Kidney (tissue), 13 donors: ENCODE measurements at regions not wholly inside any gene's neighbourhood (a gene's known extent, or its start where the extent isn't known, plus 50 kb on each side); places are given as distances from the start of the nearest gene placed in this dataset.

Experiments used
- DNase-seq, 5 donors: peaks; one replicate each; pipeline ENCODE4 v3.0.0-alpha.2; 2013 to 2020
- FAIRE-seq: peaks from 2 replicates; lab custom pipeline; 2012; peaks lifted over from hg19 to GRCh38; lab: Jason Lieb, UNC
- H3K27ac ChIP-seq, 2 donors: one replicate each; pipeline ENCODE4 v1.7.0; 2013; ENCODE audit warnings: low read depth in 2 of 2, low read length in 2 of 2, inconsistent platforms in 1 of 2
- H3K27me3 ChIP-seq: one replicate; pipeline ENCODE4 v1.7.1; 2013; ENCODE audit warnings: low read length, inconsistent platforms; ENCODE audit not compliant: control insufficient read depth, insufficient read depth
- H3K36me3 ChIP-seq, 3 donors: one replicate each; pipeline versions ENCODE4 v1.7.0 to v1.7.1; 2013; ENCODE audit warnings: low read length in 3 of 3, control low read depth in 1 of 3, inconsistent platforms in 1 of 3; ENCODE audit not compliant: insufficient read depth in 3 of 3, control insufficient read depth in 2 of 3
- H3K4me1 ChIP-seq, 3 donors: one replicate each; pipeline versions ENCODE4 v1.7.0 to v1.7.1; 2013; ENCODE audit warnings: low read length in 3 of 3, inconsistent platforms in 1 of 3, low read depth in 1 of 3; ENCODE audit not compliant: control insufficient read depth in 2 of 3, insufficient read depth in 2 of 3
- H3K4me3 ChIP-seq, 3 donors: one replicate each; pipeline versions ENCODE4 v1.7.0 to v1.8.1; 2013; ENCODE audit warnings: low read length in 3 of 3, control low read depth in 1 of 3, inconsistent platforms in 1 of 3
- H3K9ac ChIP-seq, 3 donors: one replicate each; pipeline versions ENCODE4 v1.7.0 to v1.7.1; 2013; ENCODE audit warnings: low read length in 3 of 3, control low read depth in 1 of 3, inconsistent platforms in 1 of 3
- H3K9me3 ChIP-seq, 3 donors: one replicate each; pipeline versions ENCODE4 v1.7.0 to v1.7.1; 2013; ENCODE audit warnings: low read length in 3 of 3, control low read depth in 1 of 3, inconsistent platforms in 1 of 3; ENCODE audit not compliant: control insufficient read depth in 2 of 3, insufficient read depth in 1 of 3
- intact Hi-C: fragments of 100-400 bp; cut with DNase I; formaldehyde crosslinking; loops from one replicate; pipeline ENCODE4 v1.11.1; 2022
- TF ChIP-seq, protein P1 (sequence below): IDR thresholded peaks from 3 replicates; pipeline ENCODE4 v1.5.1; 2012; ENCODE audit warnings: mild to moderate bottlenecking, moderate library complexity, borderline replicate concordance; ENCODE audit not compliant: insufficient read depth; ENCODE audit errors: extremely low read depth
- donor health status: control.
- donor health status: control.
- donor health status: control.
- donor health status: control.
- donor health status: control.
- donor health status: DM: yes; HTN: yes; CAD: no.
- donor health status: Normal renal cell carcinoma (clear cell type).

DNA sequence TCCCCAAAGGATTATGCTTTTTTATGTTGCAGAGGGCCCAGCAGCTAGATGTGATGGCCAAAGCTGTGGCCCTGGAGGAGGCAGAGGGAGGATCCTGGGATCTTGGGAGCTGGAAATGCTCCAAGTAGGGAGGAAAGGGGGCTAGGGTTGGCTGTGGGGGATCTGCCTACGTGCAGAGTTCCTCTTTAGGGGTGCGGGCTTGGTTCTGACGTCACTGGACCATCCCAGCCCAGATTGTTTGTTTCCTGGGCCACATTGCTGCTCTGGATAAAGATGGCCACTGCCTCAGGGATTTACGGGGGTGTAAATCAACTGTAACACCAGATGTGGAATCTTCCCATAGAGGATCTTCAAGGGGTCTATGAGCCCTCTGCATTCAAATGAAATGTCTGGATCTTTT lies 110.3 kb upstream of the SYT13 start:
- Histone ChIP-seq H3K27ac (no peak overlapping the region), H3K9me3 (no peaks in the 10 kb centered on the region), H3K36me3 (no peaks in the 10 kb centered on the region), H3K4me1 (no peaks in the 10 kb centered on the region), H3K4me3 (no peak overlapping the region), H3K27me3 (no peaks in the 10 kb centered on the region), H3K9ac (no peak overlapping the region)
- DNase-seq = no peak
- no peak for FAIRE-seq
- TF ChIP-seq, protein P1, sequence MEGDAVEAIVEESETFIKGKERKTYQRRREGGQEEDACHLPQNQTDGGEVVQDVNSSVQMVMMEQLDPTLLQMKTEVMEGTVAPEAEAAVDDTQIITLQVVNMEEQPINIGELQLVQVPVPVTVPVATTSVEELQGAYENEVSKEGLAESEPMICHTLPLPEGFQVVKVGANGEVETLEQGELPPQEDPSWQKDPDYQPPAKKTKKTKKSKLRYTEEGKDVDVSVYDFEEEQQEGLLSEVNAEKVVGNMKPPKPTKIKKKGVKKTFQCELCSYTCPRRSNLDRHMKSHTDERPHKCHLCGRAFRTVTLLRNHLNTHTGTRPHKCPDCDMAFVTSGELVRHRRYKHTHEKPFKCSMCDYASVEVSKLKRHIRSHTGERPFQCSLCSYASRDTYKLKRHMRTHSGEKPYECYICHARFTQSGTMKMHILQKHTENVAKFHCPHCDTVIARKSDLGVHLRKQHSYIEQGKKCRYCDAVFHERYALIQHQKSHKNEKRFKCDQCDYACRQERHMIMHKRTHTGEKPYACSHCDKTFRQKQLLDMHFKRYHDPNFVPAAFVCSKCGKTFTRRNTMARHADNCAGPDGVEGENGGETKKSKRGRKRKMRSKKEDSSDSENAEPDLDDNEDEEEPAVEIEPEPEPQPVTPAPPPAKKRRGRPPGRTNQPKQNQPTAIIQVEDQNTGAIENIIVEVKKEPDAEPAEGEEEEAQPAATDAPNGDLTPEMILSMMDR = no peak
- intact Hi-C loops = no loop called here

DNA sequence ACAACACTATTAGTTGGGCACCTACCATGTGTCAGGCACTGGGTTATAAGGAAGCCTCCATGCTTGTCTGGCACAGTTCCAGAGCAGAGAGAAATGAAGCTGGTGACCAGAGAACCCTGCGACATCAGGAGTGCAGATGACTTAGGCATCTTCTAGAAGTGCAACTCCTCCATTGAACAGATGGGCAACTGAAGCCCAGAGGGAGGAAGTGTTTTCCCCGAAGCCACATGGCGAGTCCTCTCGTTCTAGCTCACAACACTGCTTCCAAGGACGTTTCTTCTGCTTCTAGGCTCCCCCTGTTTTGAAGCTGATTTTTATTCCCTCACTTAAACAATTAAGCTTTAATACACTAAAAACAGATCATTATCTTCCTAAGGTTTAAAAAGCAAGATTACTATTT lies 109.8 kb upstream of the SYT13 start:
- DNase-seq (no peak), FAIRE-seq (no peak)
- Histone ChIP-seq H3K4me1 (no peaks in the 10 kb centered on the region), H3K9me3 (no peaks in the 10 kb centered on the region), H3K36me3 (no peaks in the 10 kb centered on the region), H3K27me3 (no peaks in the 10 kb centered on the region), H3K27ac (no peak overlapping the region), H3K4me3 (no peak overlapping the region), H3K9ac (no peak overlapping the region)
- intact Hi-C loops = no loop called here
- TF ChIP-seq, protein P1 = no peak

DNA sequence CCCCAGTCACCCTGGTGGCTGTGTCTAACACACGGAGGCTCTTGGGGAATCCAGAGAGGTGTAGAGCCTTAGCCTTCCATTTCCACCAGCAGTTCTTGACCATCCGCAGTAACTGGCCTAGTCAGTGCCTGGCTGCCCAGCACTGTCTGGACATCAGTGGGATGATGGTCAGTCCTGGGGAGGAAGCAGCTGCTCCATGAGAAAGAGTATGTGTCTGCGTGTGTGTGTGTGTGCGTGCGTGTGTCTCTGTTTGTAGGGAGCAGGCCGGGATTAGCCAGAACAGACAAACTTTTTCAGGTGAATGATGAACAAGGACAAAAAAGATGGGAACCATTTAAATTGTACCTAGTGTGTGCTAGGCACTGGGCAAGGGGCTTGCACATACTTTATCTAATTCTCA lies 109.3 kb upstream of the SYT13 start:
- TF ChIP-seq, protein P1 = no peak
- FAIRE-seq = no peak

DNA sequence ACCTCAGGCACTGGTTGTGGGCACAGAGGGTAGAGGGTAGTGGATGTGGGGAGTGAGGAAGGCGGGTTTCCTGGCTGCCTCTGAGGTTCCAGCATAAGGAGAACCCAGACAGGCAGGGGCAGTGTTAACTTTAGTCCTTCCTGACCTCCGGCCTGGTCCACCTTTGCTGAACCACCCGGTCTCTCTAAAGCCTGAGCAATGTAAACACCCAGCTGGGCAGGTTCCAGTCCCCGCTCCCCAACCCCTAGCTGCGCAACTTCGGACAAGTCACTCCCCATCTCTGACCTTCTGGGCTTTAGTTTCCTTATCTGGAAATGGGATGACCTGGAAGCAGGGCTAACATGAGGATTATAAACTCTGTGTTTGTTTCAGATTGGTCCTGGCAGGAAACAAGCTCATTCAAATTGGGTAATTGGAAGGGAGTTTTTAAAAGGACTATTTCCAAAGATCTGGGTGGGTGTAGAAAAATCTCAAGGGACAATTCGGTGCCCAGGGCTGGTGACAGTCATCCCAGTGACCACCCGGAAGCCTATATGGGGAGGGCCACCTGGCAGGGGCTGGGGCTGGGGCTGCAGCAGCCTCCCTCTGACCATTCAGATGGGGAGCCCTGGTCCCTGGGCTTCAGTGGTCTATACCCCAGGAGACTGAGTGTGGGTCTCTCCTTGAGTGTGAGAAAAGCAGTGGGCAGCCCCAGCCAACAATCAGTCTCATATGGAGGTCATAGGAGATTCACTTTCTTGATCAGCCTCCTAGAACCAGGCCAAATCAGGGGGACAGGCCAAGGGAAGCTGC lies 108.3 kb upstream of the SYT13 start:
- Histone ChIP-seq H3K36me3 (no peaks in the 10 kb centered on the region), H3K27ac (no peak overlapping the region), H3K27me3 (no peaks in the 10 kb centered on the region), H3K4me1 (no peaks in the 10 kb centered on the region), H3K9me3 (no peaks in the 10 kb centered on the region), H3K9ac (no peak overlapping the region), H3K4me3 (no peak overlapping the region)
- TF ChIP-seq, protein P1 = no peak
- intact Hi-C loops = no loop called here
- no peak for FAIRE-seq
- no peak for DNase-seq

More for the DNA sequence above, 109.3 kb upstream of the SYT13 start:
- Histone ChIP-seq H3K4me3 (no peak overlapping the region), H3K9me3 (no peaks in the 10 kb centered on the region), H3K27me3 (no peaks in the 10 kb centered on the region), H3K9ac (no peak overlapping the region), H3K4me1 (no peaks in the 10 kb centered on the region), H3K27ac (no peak overlapping the region), H3K36me3 (no peaks in the 10 kb centered on the region)
- intact Hi-C loops = no loop called here
- no peak for DNase-seq
